ENCODE measurements at regions not wholly inside any gene's neighbourhood (a gene's known extent, or its start where the extent isn't known, plus 50 kb on each side); places are given as distances from the start of the nearest gene placed in this dataset.

DNA sequence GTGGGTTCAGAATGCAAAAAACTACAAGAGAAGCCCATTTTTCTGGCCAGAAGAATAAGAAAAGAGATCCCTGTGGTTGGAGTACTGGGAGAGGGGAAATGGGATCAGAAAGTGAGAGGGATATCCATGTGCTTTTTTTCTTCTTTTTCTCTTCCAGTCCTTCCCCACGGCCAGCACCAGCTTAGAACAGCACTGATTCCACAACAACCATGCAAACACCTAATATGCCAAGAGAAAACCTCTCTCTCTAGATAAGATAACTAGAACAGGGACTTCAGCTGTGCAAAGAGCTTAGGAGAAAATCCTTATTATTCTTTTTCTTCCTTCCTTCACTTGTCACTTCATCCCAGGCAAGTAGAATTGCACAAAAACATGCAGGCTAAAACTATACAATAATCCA, 83.5 kb downstream of the ELAPOR2 start:
- in situ Hi-C loops (cut with MboI; ENCODE audit: low pct_ligation_motif_present in 1 of 4, low pct_unique_long_range_greater_than_20kb in 1 of 4, low sequenced_read_pairs in 3 of 4): no loop called here
- H3K27ac ChIP-seq: no peak overlapping the region

DNA sequence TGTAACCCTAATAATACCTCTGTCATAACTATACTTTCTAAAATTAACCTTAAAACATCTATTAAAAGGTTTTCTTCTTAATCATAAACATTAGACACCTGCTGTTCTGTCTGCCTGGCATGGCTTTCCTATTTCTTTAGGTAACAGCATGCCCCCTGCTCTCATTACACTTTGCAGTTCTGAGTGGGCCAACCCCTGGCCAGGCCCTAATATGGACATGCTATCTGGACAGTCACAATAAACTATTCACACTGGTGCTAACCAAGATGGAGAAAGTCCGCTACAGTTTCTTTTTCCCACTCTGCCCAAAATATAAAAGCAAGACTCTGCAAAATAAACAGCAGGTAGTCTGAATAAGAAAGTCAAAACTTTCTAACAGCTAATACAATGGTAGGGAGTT, 84.0 kb downstream of the ELAPOR2 start:
- TF ChIP-seq EP300 (IDR thresholded peaks at IDR 0.05; ENCODE audit: low read depth) (no peak), POLR2AphosphoS5 (IDR thresholded peaks at IDR 0.05) (no peak), POLR2A (IDR thresholded peaks at IDR 0.05) (no peak)
- TF ChIP-seq, protein P1, sequence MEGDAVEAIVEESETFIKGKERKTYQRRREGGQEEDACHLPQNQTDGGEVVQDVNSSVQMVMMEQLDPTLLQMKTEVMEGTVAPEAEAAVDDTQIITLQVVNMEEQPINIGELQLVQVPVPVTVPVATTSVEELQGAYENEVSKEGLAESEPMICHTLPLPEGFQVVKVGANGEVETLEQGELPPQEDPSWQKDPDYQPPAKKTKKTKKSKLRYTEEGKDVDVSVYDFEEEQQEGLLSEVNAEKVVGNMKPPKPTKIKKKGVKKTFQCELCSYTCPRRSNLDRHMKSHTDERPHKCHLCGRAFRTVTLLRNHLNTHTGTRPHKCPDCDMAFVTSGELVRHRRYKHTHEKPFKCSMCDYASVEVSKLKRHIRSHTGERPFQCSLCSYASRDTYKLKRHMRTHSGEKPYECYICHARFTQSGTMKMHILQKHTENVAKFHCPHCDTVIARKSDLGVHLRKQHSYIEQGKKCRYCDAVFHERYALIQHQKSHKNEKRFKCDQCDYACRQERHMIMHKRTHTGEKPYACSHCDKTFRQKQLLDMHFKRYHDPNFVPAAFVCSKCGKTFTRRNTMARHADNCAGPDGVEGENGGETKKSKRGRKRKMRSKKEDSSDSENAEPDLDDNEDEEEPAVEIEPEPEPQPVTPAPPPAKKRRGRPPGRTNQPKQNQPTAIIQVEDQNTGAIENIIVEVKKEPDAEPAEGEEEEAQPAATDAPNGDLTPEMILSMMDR (IDR thresholded peaks at IDR 0.05): no peak
- H3K27ac ChIP-seq: no peak overlapping the region

More for the DNA sequence above, 83.5 kb downstream of the ELAPOR2 start:
- DNase-seq: no peak
- 71 to 83% methylated on average over 1 of the region's 1 CpG for WGBS, 2 donors (ENCODE audit: low coverage in 1 of 2)
- intact Hi-C loops (cut with DNase I; ENCODE audit: low total_unique reads): no loop called here
- Histone ChIP-seq H3K4me1 (peaks cover 7 to 31% (median 22%) of the 10 kb centered on the region in 4 donors), H3K36me3 (no peaks in the 10 kb centered on the region), H3K27me3 (no peaks in the 10 kb centered on the region), H3K4me3 (no peak overlapping the region), H3K9me3 (no peaks in the 10 kb centered on the region)
- TF ChIP-seq POLR2A (IDR thresholded peaks at IDR 0.05) (no peak), EP300 (IDR thresholded peaks at IDR 0.05; ENCODE audit: low read depth) (no peak), POLR2AphosphoS5 (IDR thresholded peaks at IDR 0.05) (no peak)
- TF ChIP-seq, protein P1 (IDR thresholded peaks at IDR 0.05): no peak

DNA sequence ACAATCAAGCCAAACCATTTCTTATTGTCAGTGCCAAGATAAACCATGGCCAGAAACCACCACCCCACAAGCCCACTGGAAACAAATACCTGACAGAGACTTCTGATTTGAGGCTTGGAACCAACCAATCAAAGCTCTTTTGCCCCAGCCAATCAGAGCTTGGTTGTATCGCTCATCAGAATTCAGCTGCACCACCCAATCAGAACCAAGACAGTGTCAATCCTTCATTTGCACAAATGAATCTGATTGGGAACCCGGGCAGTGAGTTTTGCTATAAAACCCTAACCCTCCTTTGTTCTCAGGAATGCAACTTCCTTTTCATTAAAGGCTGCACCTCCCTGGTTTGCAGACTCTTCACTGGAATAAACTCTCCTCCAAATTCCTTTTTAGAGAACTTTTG, 87.4 kb downstream of the ELAPOR2 start:
- 93% methylated on average over 2 of the region's 2 CpGs; no CpG with 5 or more reads in 1 of the 2 donors for WGBS, 2 donors (ENCODE audit: low coverage in 1 of 2)
- TF ChIP-seq, protein P1 (IDR thresholded peaks at IDR 0.05): no peak
- TF ChIP-seq POLR2AphosphoS5 (IDR thresholded peaks at IDR 0.05) (no peak), EP300 (IDR thresholded peaks at IDR 0.05; ENCODE audit: low read depth) (no peak)
- Histone ChIP-seq H3K4me1 (peaks cover 0 to 25% (median 16%) of the 10 kb centered on the region in 4 donors), H3K4me3 (no peak overlapping the region), H3K9me3 (no peaks in the 10 kb centered on the region), H3K27me3 (no peaks in the 10 kb centered on the region), H3K27ac (no peak overlapping the region), H3K36me3 (no peaks in the 10 kb centered on the region)
- DNase-seq: no peak
- in situ Hi-C loops (cut with MboI; ENCODE audit: low pct_ligation_motif_present in 1 of 4, low pct_unique_long_range_greater_than_20kb in 1 of 4, low sequenced_read_pairs in 3 of 4) (no loop called here), intact Hi-C loops (cut with DNase I; ENCODE audit: low total_unique reads) (no loop called here)

More for the DNA sequence above, 84.0 kb downstream of the ELAPOR2 start:
- H3K27me3 ChIP-seq: no peaks in the 10 kb centered on the region
- 89 to 91% methylated on average over 1 of the region's 1 CpG for WGBS, 2 donors (ENCODE audit: low coverage in 1 of 2)
- in situ Hi-C loops (cut with MboI; ENCODE audit: low pct_ligation_motif_present in 1 of 4, low pct_unique_long_range_greater_than_20kb in 1 of 4, low sequenced_read_pairs in 3 of 4) (no loop called here), intact Hi-C loops (cut with DNase I; ENCODE audit: low total_unique reads) (no loop called here)
- H3K4me3 ChIP-seq: no peak overlapping the region
- DNase-seq: no peak
- no peaks in the 10 kb centered on the region for H3K36me3 ChIP-seq
- H3K4me1 ChIP-seq: peaks cover 7 to 26% (median 18%) of the 10 kb centered on the region in 4 donors
- no peaks in the 10 kb centered on the region for H3K9me3 ChIP-seq

DNA sequence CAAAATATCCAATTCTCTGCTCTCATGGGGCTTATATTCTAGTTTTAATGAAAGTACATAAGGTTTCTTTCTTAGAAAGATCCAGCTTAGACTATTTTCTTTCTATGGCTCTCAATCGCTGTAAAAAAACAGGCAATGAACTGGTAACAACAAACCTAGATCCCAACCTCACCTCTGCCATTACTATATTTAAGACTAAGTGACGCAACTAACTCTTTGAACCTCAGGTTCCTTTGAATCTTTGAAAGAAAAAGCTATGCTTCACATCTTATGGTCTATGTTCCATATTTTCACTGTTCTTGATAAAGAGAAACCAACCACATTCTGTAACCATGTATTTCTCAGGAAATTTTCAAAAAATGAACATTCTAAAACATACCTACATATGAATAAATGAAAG, 88.5 kb downstream of the ELAPOR2 start:
- WGBS, 2 donors (ENCODE audit: low coverage in 1 of 2): 92 to 97% methylated on average over 2 of the region's 2 CpGs
- TF ChIP-seq POLR2A (IDR thresholded peaks at IDR 0.05) (no peak), EP300 (IDR thresholded peaks at IDR 0.05; ENCODE audit: low read depth) (no peak), POLR2AphosphoS5 (IDR thresholded peaks at IDR 0.05) (no peak)
- TF ChIP-seq, protein P1 (IDR thresholded peaks at IDR 0.05): no peak
- intact Hi-C loops (cut with DNase I; ENCODE audit: low total_unique reads): no loop called here

More for the DNA sequence above, 88.5 kb downstream of the ELAPOR2 start:
- H3K4me1 ChIP-seq: peaks cover 0 to 28% (median 19%) of the 10 kb centered on the region in 4 donors
- no peak overlapping the region for H3K4me3 ChIP-seq
- H3K36me3 ChIP-seq: no peaks in the 10 kb centered on the region
- no peaks in the 10 kb centered on the region for H3K27me3 ChIP-seq
- no peaks in the 10 kb centered on the region for H3K9me3 ChIP-seq
- in situ Hi-C loops (cut with MboI; ENCODE audit: low pct_ligation_motif_present in 1 of 4, low pct_unique_long_range_greater_than_20kb in 1 of 4, low sequenced_read_pairs in 3 of 4): no loop called here
- no peak for DNase-seq
- H3K27ac ChIP-seq: no peak overlapping the region

Data from transverse colon (tissue), 4 donors.